ENCODE measurements at regions not wholly inside any gene's neighbourhood (a gene's known extent, or its start where the extent isn't known, plus 50 kb on each side); places are given as distances from the start of the nearest gene placed in this dataset.

- TF ChIP-seq RFX5 (IDR thresholded peaks at IDR 0.05; ENCODE audit: low read length) (no peak), CHD2 (IDR thresholded peaks at IDR 0.05; ENCODE audit: low read length, partially characterized antibody) (no peak)
Measured at GRCh38 chr2:222034058-222034457, 264.7 kb downstream of the PAX3 start.
